GM21447 (cell line): ENCODE measurements at regions not wholly inside any gene's neighbourhood (a gene's known extent, or its start where the extent isn't known, plus 50 kb on each side); places are given as distances from the start of the nearest gene placed in this dataset.

ENCODE experiments used
- ATAC-seq: cut with Tn5 transposase; IDR thresholded peaks from one replicate; pipeline ENCODE4 v1.9.1; 2021; ENCODE audit not compliant: unreplicated experiment

- ATAC-seq: no peak
Observed at GRCh38 chr16:86663685-86664521, 85.6 kb downstream of the FOXL1 start.

- peak; percentile 73 for ATAC-seq
Observed at GRCh38 chr16:86664522-86665318, 86.4 kb downstream of the FOXL1 start.

- ATAC-seq: peak; percentile 25
Observed at GRCh38 chr16:86665319-86665675, 86.9 kb downstream of the FOXL1 start.

DNA sequence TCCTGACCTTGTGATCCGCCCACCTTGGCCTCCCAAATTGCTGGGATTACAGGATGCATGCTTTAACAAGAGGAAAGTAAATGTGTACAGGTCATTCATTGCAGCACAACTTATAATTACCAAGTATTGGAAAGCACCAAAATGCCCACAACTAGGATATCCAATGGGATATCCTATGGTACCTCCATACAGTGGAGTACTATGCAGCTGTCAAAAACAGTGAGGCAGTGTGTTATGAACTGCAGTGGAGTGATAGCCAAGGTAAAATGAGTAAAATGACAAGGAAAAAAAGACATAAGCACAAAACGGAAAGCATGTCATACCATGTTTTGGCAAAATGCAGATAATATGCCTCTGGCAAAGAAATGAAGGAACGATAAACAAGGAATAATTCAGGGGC lies 87.6 kb downstream of the FOXL1 start:
- no peak for ATAC-seq

DNA sequence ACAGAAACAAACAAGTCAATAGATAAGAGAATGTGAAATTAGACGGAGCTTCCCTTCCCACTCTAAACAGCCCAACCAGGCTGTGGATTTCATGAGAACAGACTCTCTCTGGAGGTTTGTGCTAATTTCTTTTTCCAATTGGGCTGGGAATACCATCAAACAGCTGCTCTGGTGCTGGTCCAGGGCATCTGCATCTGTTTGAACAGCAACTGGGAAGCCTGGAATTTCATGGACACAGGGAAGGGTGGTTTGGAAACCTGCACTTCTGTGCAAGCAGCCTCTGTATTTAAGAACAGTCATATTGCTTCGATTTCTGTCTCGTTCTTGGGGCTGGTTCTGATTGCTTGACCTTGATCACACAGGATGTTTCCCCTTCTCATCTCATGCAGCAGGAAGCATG lies 88.7 kb downstream of the FOXL1 start:
- no peak for ATAC-seq

GRCh38 chr16:86668136-86668910 lies 90.0 kb downstream of the FOXL1 start:
- ATAC-seq: no peak

DNA sequence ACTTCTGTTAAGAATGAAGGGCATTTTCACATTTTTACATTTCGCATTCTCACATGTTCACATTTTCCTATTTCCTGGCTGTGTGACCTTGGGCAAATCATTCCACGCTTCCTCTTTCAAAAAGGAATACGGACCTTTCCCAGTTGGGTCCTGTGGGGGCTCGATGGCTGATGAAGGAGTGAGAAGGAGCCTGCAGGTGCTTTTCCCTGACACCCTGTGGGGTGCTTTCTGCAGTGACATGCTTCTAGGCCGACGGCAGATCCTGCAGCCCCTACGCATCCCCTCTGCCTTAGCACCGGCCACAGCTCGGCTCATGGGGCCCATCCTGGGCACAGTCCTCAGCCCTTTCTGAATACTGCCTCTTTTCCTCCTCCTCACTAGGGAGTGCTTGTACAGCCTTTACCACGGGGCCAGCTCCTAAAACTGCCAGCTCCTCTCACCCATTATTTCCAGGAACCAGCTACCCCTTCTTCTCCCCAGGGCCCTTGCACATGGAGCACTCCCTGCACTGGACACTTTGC lies 91.0 kb downstream of the FOXL1 start:
- no peak for ATAC-seq

- ATAC-seq: no peak
Observed at GRCh38 chr16:86669937-86670749, 91.8 kb downstream of the FOXL1 start.

DNA sequence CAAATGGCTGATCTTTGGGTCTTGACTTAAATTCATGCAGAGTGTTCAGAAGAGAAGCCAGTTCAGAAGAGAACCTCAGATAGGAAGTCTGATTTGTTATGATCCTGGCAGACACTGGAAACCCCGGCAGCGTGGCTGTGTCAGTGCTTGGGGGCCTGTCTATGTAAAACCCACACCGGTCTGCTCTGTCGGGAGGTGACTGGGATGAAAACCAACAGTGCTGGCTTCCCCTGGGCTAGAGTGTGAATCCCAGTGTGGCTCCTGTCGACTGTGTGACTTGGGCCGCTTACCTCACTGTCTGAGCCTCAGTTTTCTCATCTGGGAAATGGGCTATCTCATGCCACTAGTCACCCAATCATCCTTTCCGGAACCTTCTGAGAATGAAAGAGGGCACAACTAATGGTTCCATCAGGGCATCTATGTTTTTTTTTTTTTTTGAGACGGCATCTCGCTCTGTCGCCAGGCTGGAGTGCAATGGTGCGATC lies 92.4 kb downstream of the FOXL1 start:
- no peak for ATAC-seq

DNA sequence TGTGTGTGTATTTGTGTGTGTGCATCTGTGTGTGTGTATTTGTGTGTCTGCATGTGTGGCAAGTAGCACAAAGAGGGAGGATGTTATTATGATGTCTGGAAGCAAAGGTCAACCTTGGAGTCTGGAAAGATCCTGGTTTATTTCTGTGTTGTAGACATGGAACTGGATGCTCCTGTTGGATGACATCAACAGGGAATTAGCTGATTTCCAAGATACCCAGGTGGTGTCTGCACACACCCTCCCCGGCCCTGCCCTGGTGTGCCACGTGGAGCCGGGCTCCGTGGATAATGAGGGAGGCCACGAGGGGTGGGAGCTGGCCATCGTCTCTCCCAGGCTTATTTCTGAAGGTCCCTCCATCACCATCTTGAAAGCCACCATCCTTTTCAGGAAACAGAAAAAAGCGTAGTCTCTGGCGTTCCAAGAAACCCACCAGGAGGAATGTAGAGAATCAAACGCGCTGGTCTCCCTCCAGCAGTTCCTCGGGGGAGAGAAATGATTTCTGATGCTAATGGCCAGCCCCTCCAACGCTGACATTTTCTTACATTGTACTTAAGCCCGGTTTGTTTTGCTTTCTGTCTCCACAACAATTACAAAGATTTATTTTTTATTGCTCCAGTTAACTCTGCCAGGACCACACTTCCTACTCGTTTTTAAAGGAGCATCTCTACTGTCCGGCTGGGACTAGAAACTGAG lies 93.3 kb downstream of the FOXL1 start:
- no peak for ATAC-seq

GRCh38 chr16:86672179-86672863 lies 94.0 kb downstream of the FOXL1 start:
- ATAC-seq: no peak

GRCh38 chr16:86673090-86673955 lies 95.0 kb downstream of the FOXL1 start:
- no peak for ATAC-seq

DNA sequence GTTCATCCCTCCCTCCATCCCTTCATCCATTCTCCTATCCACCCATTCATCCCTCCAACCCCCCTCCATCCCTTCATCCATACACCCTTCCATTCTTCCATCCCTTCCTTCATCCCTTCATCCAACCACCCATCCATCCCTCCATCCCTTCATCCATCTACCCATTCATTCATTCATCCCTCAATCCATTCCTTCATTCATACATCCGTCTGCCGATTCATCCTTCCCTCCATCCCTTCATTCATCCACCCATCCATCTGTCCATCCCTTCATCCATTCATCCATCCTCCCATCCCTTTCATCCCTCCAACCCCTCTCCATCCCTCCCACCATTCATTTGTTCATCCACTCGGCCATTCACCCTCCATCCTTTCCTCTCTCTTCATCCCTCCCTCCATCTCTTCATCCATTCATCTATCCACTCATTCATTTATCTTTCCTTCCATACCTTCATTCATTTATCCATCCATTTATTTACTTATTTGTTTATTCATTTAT lies 95.7 kb downstream of the FOXL1 start:
- no peak for ATAC-seq

- no peak for ATAC-seq
Observed at GRCh38 chr16:86676254-86676670, 97.9 kb downstream of the FOXL1 start.

- ATAC-seq: no peak
Observed at GRCh38 chr16:86679490-86679889, 101.1 kb downstream of the FOXL1 start.

DNA sequence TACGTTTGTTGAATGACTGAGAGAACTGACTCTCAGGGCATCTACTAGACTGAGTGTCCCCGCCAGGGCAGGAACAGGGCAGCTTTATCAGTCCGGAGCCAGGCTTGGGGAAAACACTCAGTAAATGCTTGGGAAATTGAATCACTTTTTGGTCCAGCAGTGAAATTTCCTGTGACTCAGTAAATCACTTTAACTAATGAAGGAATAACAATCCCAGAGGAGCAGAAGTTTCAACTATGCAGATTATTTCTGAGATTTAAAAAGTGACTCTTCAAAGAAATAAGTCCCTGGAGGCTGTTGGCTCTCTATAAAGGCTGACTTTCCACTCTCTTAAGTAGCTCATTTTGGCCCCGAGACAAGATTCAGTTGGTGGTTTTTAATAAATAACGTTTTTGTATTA lies 101.8 kb downstream of the FOXL1 start:
- ATAC-seq: no peak

GRCh38 chr16:86680661-86681030 lies 102.3 kb downstream of the FOXL1 start:
- ATAC-seq: no peak
